ENCODE measurements at regions not wholly inside any gene's neighbourhood (a gene's known extent, or its start where the extent isn't known, plus 50 kb on each side); places are given as distances from the start of the nearest gene placed in this dataset.

DNA sequence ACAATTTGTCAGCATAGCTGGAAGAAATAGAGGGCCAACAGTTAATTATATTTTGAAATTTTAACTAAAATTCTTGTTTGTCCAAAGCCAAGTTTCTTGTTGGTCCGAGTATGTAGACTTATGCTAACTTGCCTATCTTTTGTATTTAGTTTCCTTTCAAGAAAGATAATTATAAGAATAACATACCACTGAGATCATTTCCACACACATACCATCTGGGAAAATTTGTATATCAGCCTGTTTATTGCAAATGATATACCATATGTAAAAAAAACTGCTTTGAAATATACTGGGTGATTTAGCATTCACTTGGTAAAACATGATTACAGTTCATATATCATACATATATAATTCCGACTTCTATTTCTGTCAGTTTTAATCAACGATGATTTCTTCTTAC lies 84.7 kb upstream of the ANKRD50 start:
- ChIA-PET POLR2A (ENCODE audit: unreplicated experiment) (no interaction called here), CTCF (no interaction called here)
- H3K79me2 ChIP-seq (ENCODE audit: low read depth): no peaks in the 10 kb centered on the region
- peaks cover 6% of the 10 kb centered on the region for H3K9me2 ChIP-seq (ENCODE audit: insufficient read depth)
- H3K36me3 ChIP-seq (ENCODE audit: low read depth): no peaks in the 10 kb centered on the region
- H3K9me3 ChIP-seq (ENCODE audit: insufficient read depth, low read depth): no peaks in the 10 kb centered on the region
- no peaks in the 10 kb centered on the region for H3K27me3 ChIP-seq (ENCODE audit: insufficient read depth, low read depth)
- H3K27ac ChIP-seq: no peak overlapping the region
- H4K20me1 ChIP-seq (ENCODE audit: insufficient read depth): no peaks in the 10 kb centered on the region
- no peaks in the 10 kb centered on the region for H3K4me1 ChIP-seq (replicated peaks; ENCODE audit: insufficient read depth)
- H3K4me2 ChIP-seq: no peak overlapping the region
- no peak for TF ChIP-seq EZH2 (IDR thresholded peaks at IDR 0.05; ENCODE audit: low read depth)
- TF ChIP-seq, protein P1, sequence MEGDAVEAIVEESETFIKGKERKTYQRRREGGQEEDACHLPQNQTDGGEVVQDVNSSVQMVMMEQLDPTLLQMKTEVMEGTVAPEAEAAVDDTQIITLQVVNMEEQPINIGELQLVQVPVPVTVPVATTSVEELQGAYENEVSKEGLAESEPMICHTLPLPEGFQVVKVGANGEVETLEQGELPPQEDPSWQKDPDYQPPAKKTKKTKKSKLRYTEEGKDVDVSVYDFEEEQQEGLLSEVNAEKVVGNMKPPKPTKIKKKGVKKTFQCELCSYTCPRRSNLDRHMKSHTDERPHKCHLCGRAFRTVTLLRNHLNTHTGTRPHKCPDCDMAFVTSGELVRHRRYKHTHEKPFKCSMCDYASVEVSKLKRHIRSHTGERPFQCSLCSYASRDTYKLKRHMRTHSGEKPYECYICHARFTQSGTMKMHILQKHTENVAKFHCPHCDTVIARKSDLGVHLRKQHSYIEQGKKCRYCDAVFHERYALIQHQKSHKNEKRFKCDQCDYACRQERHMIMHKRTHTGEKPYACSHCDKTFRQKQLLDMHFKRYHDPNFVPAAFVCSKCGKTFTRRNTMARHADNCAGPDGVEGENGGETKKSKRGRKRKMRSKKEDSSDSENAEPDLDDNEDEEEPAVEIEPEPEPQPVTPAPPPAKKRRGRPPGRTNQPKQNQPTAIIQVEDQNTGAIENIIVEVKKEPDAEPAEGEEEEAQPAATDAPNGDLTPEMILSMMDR (conservative IDR thresholded peaks at IDR 0.05): no peak
- H2AFZ ChIP-seq: no peak overlapping the region
- intact Hi-C loops (cut with micrococcal nuclease; ENCODE audit: unreplicated experiment): no loop called here
- BruUV-seq (replicated peaks): no TSS peak
- no peaks in the 10 kb centered on the region for H3F3A ChIP-seq (ENCODE audit: insufficient read depth, low read depth)
- no peak for DNase-seq
- H3K4me3 ChIP-seq: no peak overlapping the region

DNA sequence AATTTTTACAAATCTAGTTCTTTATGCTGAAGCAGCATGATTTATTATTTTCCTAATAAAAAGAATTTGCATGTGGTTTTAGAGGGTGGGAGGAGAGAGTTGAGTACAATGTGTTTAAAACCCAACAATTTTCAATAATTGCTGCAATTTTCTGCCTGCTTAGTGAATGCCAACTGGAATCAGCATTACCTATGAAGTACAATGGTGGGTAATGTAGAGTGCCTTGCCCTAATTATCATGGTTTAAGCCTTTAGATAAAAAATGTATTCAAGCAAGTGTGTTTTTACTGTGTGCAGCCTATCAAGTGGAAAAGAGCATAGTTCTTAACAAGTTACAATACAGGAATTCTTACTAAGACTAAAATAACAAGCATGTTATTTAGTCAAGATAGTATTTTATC lies 77.9 kb upstream of the ANKRD50 start:
- no peak overlapping the region for H3K4me2 ChIP-seq
- H3K9me2 ChIP-seq (ENCODE audit: insufficient read depth): peaks cover 4% of the 10 kb centered on the region
- no peak overlapping the region for H3K4me3 ChIP-seq
- no peak overlapping the region for H3K27ac ChIP-seq
- no peaks in the 10 kb centered on the region for H3K9me3 ChIP-seq (ENCODE audit: insufficient read depth, low read depth)
- no peaks in the 10 kb centered on the region for H3K4me1 ChIP-seq (replicated peaks; ENCODE audit: insufficient read depth)
- intact Hi-C loops (cut with micrococcal nuclease; ENCODE audit: unreplicated experiment): no loop called here
- no peaks in the 10 kb centered on the region for H3K27me3 ChIP-seq (ENCODE audit: insufficient read depth, low read depth)
- POLR2A ChIA-PET (ENCODE audit: unreplicated experiment): no interaction called here
- H2AFZ ChIP-seq: no peak overlapping the region
- no TSS peak for BruUV-seq (replicated peaks)
- CTCF ChIA-PET: no interaction called here
- no peak for DNase-seq
- no peaks in the 10 kb centered on the region for H4K20me1 ChIP-seq (ENCODE audit: insufficient read depth)
- no peaks in the 10 kb centered on the region for H3K36me3 ChIP-seq (ENCODE audit: low read depth)
- TF ChIP-seq, protein P1 (conservative IDR thresholded peaks at IDR 0.05): no peak
- TF ChIP-seq EZH2 (IDR thresholded peaks at IDR 0.05; ENCODE audit: low read depth): no peak
- H3K79me2 ChIP-seq (ENCODE audit: low read depth): no peaks in the 10 kb centered on the region
- H3F3A ChIP-seq (ENCODE audit: insufficient read depth, low read depth): no peaks in the 10 kb centered on the region

DNA sequence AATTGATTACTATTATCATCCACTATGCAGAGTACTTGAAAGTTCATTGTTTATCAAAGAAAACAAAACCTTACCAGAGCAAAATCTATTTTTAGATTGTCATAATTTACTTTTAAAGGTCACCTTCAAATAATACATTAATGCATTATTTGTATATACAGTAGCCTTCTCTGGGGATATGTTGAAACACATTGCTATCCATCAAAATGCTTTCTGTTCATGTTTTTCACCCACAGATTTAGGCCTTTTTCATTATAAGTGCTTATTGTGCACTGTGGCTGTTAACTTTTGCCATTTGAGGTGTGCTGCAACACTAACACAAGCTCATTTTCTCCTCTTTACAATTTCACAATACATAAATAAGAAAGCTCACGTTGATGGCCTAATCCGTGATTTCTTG lies 74.1 kb upstream of the ANKRD50 start:
- CTCF ChIA-PET: no interaction called here
- Histone ChIP-seq H3F3A (ENCODE audit: insufficient read depth, low read depth) (no peaks in the 10 kb centered on the region), H3K36me3 (ENCODE audit: low read depth) (no peaks in the 10 kb centered on the region), H3K27ac (no peak overlapping the region), H3K9me3 (ENCODE audit: insufficient read depth, low read depth) (no peaks in the 10 kb centered on the region), H3K9me2 (ENCODE audit: insufficient read depth) (no peaks in the 10 kb centered on the region; the same call in 1 of the 2 replicates), H3K4me2 (no peak overlapping the region), H2AFZ (no peak overlapping the region), H3K27me3 (ENCODE audit: insufficient read depth, low read depth) (no peaks in the 10 kb centered on the region), H3K4me3 (no peak overlapping the region), H3K79me2 (ENCODE audit: low read depth) (no peaks in the 10 kb centered on the region), H3K4me1 (replicated peaks; ENCODE audit: insufficient read depth) (no peaks in the 10 kb centered on the region), H4K20me1 (ENCODE audit: insufficient read depth) (no peaks in the 10 kb centered on the region)
- TF ChIP-seq EZH2 (IDR thresholded peaks at IDR 0.05; ENCODE audit: low read depth): no peak
- TF ChIP-seq, protein P1 (conservative IDR thresholded peaks at IDR 0.05): no peak
- intact Hi-C loops (cut with micrococcal nuclease; ENCODE audit: unreplicated experiment): no loop called here
- no TSS peak for BruUV-seq (replicated peaks)
- POLR2A ChIA-PET (ENCODE audit: unreplicated experiment): interaction anchor here (0.7 kb wide), 1 partner anchor 224 kb away, joined by 3 read pairs; no protein-coding TSS in a partner anchor
- no peak for DNase-seq
